ENCODE measurements at regions not wholly inside any gene's neighbourhood (a gene's known extent, or its start where the extent isn't known, plus 50 kb on each side); places are given as distances from the start of the nearest gene placed in this dataset.

- Mint-ChIP-seq H3K4me3 (ENCODE audit: low read depth) (no peak overlapping the region), H3K9me3 (no peaks in the 10 kb centered on the region)
These were observed 121.1 kb downstream of the PDCD6IP start for GRCh38 chr3:33919312-33920120.

GRCh38 chr3:33920511-33920910 is 122.1 kb downstream of the PDCD6IP start:
- H3K4me1 Mint-ChIP-seq (ENCODE audit: low read depth): no peaks in the 10 kb centered on the region
- no peak overlapping the region for H3K27ac Mint-ChIP-seq
- H3K27me3 Mint-ChIP-seq (ENCODE audit: low read depth): peaks cover 7% of the 10 kb centered on the region
- no peak overlapping the region for H3K4me3 Mint-ChIP-seq (ENCODE audit: low read depth)
- no peaks in the 10 kb centered on the region for H3K9me3 Mint-ChIP-seq
- intact Hi-C loops (cut with micrococcal nuclease): no loop called here
- DNase-seq (ENCODE audit: low spot score): no peak
- H3K36me3 Mint-ChIP-seq (ENCODE audit: low read depth): no peaks in the 10 kb centered on the region

More at GRCh38 chr3:33919312-33920120, 121.1 kb downstream of the PDCD6IP start:
- peaks cover 10% of the 10 kb centered on the region for H3K27me3 Mint-ChIP-seq (ENCODE audit: low read depth)
- intact Hi-C loops (cut with micrococcal nuclease): no loop called here
- H3K4me1 Mint-ChIP-seq (ENCODE audit: low read depth): no peaks in the 10 kb centered on the region
- H3K27ac Mint-ChIP-seq: no peak overlapping the region
- DNase-seq (ENCODE audit: low spot score): no peak
- no peaks in the 10 kb centered on the region for H3K36me3 Mint-ChIP-seq (ENCODE audit: low read depth)

- no peaks in the 10 kb centered on the region for H3K9me3 Mint-ChIP-seq
- H3K36me3 Mint-ChIP-seq (ENCODE audit: low read depth): no peaks in the 10 kb centered on the region
- intact Hi-C loops (cut with micrococcal nuclease): no loop called here
- no peaks in the 10 kb centered on the region for H3K4me1 Mint-ChIP-seq (ENCODE audit: low read depth)
- H3K4me3 Mint-ChIP-seq (ENCODE audit: low read depth): no peak overlapping the region
- H3K27me3 Mint-ChIP-seq (ENCODE audit: low read depth): peaks cover 1% of the 10 kb centered on the region
- no peak overlapping the region for H3K27ac Mint-ChIP-seq
- no peak for DNase-seq (ENCODE audit: low spot score)
These were observed 123.2 kb downstream of the PDCD6IP start for GRCh38 chr3:33921608-33922007.

GRCh38 chr3:33926998-33927605 is 128.7 kb downstream of the PDCD6IP start:
- Mint-ChIP-seq H3K27ac (no peak overlapping the region), H3K9me3 (no peaks in the 10 kb centered on the region), H3K4me1 (ENCODE audit: low read depth) (no peaks in the 10 kb centered on the region), H3K27me3 (ENCODE audit: low read depth) (peaks cover 3% of the 10 kb centered on the region), H3K4me3 (ENCODE audit: low read depth) (no peak overlapping the region), H3K36me3 (ENCODE audit: low read depth) (no peaks in the 10 kb centered on the region)
- no peak for DNase-seq (ENCODE audit: low spot score)
- intact Hi-C loops (cut with micrococcal nuclease): no loop called here

DNA sequence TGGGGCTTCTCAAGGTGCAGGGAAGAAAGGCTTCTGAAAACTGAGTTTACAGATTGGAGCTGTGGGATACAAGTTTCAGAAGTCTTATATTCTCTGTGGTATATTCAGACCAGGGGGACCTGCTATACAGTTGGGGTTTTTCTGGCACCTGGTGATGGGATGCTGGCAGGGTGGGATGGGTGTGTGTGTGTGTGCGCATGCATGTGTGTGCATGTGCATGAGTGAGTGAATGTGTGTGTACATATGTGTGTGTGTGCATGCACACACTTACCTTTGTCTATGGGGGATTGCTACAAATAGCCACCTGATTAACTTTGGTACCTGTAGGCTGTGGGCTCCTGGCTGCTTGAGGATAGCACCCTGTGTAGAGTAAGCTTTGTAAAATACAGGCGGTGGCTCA is 131.4 kb downstream of the PDCD6IP start:
- no peaks in the 10 kb centered on the region for H3K36me3 Mint-ChIP-seq (ENCODE audit: low read depth)
- peaks cover 3% of the 10 kb centered on the region for H3K27me3 Mint-ChIP-seq (ENCODE audit: low read depth)
- intact Hi-C loops (cut with micrococcal nuclease): no loop called here
- H3K27ac Mint-ChIP-seq: no peak overlapping the region
- DNase-seq (ENCODE audit: low spot score): no peak
- no peak overlapping the region for H3K4me3 Mint-ChIP-seq (ENCODE audit: low read depth)
- no peaks in the 10 kb centered on the region for H3K9me3 Mint-ChIP-seq
- no peaks in the 10 kb centered on the region for H3K4me1 Mint-ChIP-seq (ENCODE audit: low read depth)

- Mint-ChIP-seq H3K4me1 (ENCODE audit: low read depth) (no peaks in the 10 kb centered on the region), H3K27ac (no peak overlapping the region), H3K27me3 (ENCODE audit: low read depth) (peaks cover 3% of the 10 kb centered on the region), H3K36me3 (ENCODE audit: low read depth) (no peaks in the 10 kb centered on the region), H3K4me3 (ENCODE audit: low read depth) (no peak overlapping the region), H3K9me3 (no peaks in the 10 kb centered on the region)
- no peak for DNase-seq (ENCODE audit: low spot score)
- intact Hi-C loops (cut with micrococcal nuclease): no loop called here
These were observed 133.1 kb downstream of the PDCD6IP start for GRCh38 chr3:33931512-33931911.

GRCh38 chr3:33932010-33932764 is 133.8 kb downstream of the PDCD6IP start:
- Mint-ChIP-seq H3K4me3 (ENCODE audit: low read depth) (no peak overlapping the region), H3K4me1 (ENCODE audit: low read depth) (no peaks in the 10 kb centered on the region), H3K27ac (no peak overlapping the region), H3K36me3 (ENCODE audit: low read depth) (no peaks in the 10 kb centered on the region), H3K27me3 (ENCODE audit: low read depth) (peaks cover 4% of the 10 kb centered on the region), H3K9me3 (no peaks in the 10 kb centered on the region)
- DNase-seq (ENCODE audit: low spot score): no peak
- intact Hi-C loops (cut with micrococcal nuclease): no loop called here

DNA sequence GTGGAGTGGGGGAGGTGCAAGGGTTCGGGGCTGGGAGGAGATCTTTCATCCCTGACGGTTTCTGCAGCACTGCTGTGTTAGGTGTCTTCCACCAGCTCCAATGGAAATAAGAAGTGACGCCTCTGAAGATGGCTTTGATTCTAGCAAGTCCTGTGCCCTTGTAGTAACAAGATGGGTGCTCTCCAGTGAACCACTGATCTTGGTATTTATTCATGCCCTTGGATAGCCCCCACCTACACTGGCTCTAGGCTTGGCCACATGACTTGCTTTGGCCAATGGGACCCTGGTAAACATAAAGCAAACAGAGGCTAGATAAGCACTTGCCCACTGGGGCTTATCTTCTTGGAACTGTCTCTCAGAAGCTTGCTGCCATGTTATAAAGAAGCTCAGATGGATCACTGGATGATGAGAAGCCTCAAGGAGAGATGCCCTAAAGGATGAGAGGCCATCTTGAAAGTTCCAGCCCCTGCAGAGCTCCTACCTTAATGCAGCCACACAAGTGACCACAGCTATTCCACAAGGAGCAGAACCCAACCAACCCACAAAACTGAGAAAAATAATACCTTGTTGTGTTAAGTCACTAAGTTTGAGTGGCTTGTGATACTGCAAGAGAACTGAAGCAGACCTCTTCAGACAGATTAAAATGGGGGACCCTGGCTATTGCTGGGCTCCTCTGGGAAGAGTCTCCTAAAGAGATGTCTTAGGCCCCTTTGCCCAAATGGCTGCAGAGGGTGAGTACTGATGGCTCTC is 137.9 kb downstream of the PDCD6IP start:
- no peak for DNase-seq (ENCODE audit: low spot score)
- intact Hi-C loops (cut with micrococcal nuclease): no loop called here
- H3K4me3 Mint-ChIP-seq (ENCODE audit: low read depth): no peak overlapping the region
- no peaks in the 10 kb centered on the region for H3K36me3 Mint-ChIP-seq (ENCODE audit: low read depth)
- H3K27me3 Mint-ChIP-seq (ENCODE audit: low read depth): peaks cover 9% of the 10 kb centered on the region
- no peak overlapping the region for H3K27ac Mint-ChIP-seq
- no peaks in the 10 kb centered on the region for H3K9me3 Mint-ChIP-seq
- H3K4me1 Mint-ChIP-seq (ENCODE audit: low read depth): no peaks in the 10 kb centered on the region

DNA sequence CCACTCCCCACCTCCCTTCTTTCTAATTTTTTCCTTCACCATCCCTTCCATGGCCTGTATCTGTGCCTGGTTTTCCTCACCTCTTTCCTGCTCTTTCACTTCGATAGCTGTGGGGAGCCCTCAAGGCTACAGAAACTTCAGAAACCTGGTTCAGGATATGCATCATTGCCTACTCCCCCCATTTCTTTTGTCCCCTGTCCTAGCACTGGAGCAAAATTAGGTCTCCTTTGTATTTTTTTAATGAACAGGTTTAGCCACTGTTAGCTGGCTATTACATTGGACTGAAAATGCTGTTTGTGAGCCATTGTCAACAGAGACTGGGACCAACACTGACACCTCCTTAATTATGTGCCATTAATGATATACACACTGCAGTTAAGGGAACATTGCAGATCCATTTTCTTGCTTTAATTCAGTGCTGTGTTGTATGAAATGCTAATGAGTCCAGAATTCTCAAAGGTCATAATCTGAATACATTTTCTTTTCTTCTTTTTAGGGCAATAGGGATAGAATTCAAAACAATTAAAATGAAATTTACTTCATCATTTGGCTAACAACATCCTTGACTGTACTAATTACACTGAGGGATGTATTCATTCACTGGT is 138.6 kb downstream of the PDCD6IP start:
- intact Hi-C loops (cut with micrococcal nuclease): no loop called here
- Mint-ChIP-seq H3K27ac (no peak overlapping the region), H3K36me3 (ENCODE audit: low read depth) (no peaks in the 10 kb centered on the region), H3K27me3 (ENCODE audit: low read depth) (peaks cover 9% of the 10 kb centered on the region), H3K4me3 (ENCODE audit: low read depth) (no peak overlapping the region), H3K9me3 (no peaks in the 10 kb centered on the region), H3K4me1 (ENCODE audit: low read depth) (peaks cover 7% of the 10 kb centered on the region)
- DNase-seq (ENCODE audit: low spot score): no peak

DNA sequence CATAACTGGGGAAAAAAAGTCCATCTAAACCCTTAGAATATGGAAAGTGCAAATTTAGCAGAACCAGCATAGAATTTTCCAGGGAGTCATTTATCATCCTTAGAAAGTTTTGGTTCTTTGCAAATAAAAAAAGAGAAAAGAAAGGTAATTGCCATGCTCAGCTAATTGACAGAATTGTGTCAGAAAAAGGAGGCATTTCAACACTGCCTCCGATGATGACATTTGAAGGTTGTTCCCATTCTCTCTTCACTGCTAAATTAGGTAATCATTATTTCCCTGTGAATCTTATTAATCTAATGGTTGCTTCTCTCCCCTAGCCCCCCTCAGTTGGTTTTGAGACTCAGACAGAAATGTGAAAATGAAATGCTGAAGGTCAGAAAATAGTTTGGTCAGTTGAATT is 139.2 kb downstream of the PDCD6IP start:
- no peak for DNase-seq (ENCODE audit: low spot score)
- intact Hi-C loops (cut with micrococcal nuclease): no loop called here
- Mint-ChIP-seq H3K36me3 (ENCODE audit: low read depth) (no peaks in the 10 kb centered on the region), H3K4me1 (ENCODE audit: low read depth) (peaks cover 7% of the 10 kb centered on the region), H3K4me3 (ENCODE audit: low read depth) (no peak overlapping the region), H3K27ac (no peak overlapping the region), H3K9me3 (no peaks in the 10 kb centered on the region), H3K27me3 (ENCODE audit: low read depth) (peaks cover 9% of the 10 kb centered on the region)

GRCh38 chr3:33940149-33940548 is 141.7 kb downstream of the PDCD6IP start:
- Mint-ChIP-seq H3K36me3 (ENCODE audit: low read depth) (no peaks in the 10 kb centered on the region), H3K27ac (no peak overlapping the region)
- intact Hi-C loops (cut with micrococcal nuclease): no loop called here

DNA sequence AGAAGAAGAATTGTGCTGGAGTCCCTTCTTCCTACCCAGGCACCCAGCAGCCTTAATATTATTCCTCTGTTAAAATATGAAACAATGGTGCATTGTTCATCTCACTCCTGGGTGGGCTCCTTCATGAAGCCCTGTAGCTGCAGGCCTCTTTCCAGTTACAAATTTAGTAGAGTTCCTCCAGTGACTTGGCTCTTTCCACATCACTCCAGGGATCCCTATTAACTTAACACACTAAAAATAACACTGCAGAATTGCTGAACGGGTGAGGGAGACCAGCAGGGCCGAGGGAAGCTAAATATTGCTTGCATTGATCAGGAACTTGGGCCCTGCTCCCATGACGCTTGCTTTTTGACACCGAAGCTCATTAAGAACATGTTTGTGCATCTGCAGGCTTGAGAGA is 142.3 kb downstream of the PDCD6IP start:
- Mint-ChIP-seq H3K27me3 (ENCODE audit: low read depth) (peaks cover 16% of the 10 kb centered on the region), H3K27ac (no peak overlapping the region), H3K9me3 (no peaks in the 10 kb centered on the region), H3K4me3 (ENCODE audit: low read depth) (no peak overlapping the region), H3K36me3 (ENCODE audit: low read depth) (no peaks in the 10 kb centered on the region), H3K4me1 (ENCODE audit: low read depth) (peaks cover 7% of the 10 kb centered on the region)
- no peak for DNase-seq (ENCODE audit: low spot score)
- intact Hi-C loops (cut with micrococcal nuclease): no loop called here

More at GRCh38 chr3:33940149-33940548, 141.7 kb downstream of the PDCD6IP start:
- Mint-ChIP-seq H3K27me3 (ENCODE audit: low read depth) (peaks cover 16% of the 10 kb centered on the region), H3K4me1 (ENCODE audit: low read depth) (peaks cover 7% of the 10 kb centered on the region), H3K4me3 (ENCODE audit: low read depth) (no peak overlapping the region), H3K9me3 (no peaks in the 10 kb centered on the region)
- DNase-seq (ENCODE audit: low spot score): no peak

Measured in activated T-helper 2 cell treated with anti-CD3 and anti-CD28 coated beads, Interferon-gamma antibody, Interleukin-2, Interleukin-4, amounts not matched to agents 10 μg/mL and 5 μg/mL and 100 μg/mL, durations not matched to agents 14 hours and 24 hours and 36 hours (primary cell).